NOMO-1 treated with dmso at 0.1 percent for 144 hours (cell line): ENCODE measurements at regions not wholly inside any gene's neighbourhood (a gene's known extent, or its start where the extent isn't known, plus 50 kb on each side); places are given as distances from the start of the nearest gene placed in this dataset.

Source experiments
- DNase-seq: peaks from one replicate; lab custom pipeline; 2025; ENCODE audit not compliant: unreplicated experiment; lab: John Stamatoyannopoulos, UW

DNA sequence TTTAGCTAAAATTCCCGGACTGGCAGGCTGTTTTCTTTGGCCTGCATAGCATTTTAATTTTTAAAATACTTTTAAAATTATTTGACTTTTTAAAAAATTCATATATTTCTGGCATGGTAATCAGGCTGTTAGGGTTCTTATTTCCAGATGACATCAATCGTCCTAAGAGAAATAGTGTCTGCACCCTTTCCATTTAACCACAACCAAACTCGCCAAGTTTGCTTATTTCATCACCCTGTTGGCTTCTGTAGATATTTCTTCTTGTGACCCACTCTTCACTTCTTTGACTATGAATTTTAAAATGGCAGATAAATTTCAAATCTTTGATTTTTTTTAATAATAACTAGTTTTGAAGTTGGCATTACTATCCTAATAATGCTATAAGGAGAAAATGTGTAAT, 675.7 kb upstream of the FTMT start:
- no peak for DNase-seq

DNA sequence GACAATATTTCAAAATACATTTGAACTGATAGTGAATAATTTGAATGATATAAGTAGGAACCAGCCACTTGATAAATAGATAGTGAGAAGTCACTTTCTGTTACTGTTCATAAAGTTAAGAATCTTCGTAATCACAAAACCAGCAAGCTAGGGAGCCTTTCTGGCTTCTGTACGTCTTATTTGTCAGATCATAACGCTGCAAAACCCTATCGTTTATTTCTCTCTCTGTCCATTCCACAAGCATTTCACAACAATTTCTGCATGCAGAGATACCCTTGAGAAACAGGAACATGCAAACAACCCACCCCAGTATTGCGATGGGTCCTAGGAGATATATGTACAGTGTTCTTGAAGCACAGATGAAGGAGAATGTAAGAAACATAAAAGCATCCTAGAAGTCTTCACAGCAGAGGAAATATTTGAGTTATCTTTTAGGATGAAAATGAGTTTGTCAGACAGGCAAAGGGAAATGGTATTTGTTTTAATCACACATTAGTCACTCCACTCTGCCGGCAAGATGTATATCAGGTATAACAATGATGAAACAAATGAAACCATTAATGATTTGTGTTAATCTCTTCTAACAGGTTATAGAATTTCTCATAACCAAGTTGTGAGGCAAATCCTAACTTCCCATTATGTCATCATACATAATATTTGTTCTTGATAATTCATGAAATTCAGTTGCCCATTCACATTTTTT, 668.7 kb upstream of the FTMT start:
- no peak for DNase-seq

GRCh38 chr5:121188849-121189248, 662.8 kb upstream of the FTMT start:
- no peak for DNase-seq

DNA sequence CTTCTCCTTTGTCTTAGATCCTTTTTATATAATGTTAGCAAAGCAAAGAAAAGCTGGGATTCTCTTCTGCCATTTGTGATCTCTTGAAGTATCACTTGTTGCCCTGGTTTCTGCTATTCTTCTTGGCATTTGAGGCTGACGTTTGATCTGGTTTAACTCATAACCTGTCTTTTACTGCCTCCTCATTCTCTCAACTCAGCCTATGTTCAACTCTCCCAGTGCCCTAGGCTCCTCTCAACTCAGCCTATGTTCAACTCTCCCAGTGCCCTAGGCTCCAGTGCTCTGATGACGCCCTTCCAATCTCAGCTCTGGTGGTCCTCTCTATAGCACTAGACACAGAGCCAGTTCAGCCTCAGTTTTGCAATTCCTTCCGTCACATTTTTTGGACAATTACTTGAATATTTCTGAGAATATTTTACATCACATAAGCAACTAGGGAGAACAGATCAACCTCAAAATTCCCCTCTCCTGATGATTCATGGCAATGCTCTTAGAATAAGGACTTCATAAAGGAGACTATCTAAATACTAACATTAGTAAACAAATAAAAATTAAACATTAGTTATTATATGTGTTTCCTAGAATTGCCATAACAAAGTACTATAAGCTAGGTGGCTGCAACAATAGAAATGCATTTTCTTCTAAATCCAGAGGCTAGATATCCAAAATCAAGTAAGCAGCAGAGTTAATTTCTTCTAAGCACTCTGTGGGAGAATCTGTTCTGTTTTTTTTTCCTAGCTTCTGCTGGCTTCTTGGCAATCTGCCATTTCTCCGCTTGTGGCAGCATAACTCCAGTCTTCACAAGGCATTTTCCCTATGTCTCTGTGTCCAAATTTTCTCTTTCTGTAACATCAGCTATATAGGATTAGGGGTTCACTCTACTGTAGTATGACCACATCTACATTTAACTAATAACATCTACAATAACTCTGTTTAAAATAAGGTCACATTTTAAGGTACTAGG, 662.1 kb upstream of the FTMT start:
- no peak for DNase-seq

DNA sequence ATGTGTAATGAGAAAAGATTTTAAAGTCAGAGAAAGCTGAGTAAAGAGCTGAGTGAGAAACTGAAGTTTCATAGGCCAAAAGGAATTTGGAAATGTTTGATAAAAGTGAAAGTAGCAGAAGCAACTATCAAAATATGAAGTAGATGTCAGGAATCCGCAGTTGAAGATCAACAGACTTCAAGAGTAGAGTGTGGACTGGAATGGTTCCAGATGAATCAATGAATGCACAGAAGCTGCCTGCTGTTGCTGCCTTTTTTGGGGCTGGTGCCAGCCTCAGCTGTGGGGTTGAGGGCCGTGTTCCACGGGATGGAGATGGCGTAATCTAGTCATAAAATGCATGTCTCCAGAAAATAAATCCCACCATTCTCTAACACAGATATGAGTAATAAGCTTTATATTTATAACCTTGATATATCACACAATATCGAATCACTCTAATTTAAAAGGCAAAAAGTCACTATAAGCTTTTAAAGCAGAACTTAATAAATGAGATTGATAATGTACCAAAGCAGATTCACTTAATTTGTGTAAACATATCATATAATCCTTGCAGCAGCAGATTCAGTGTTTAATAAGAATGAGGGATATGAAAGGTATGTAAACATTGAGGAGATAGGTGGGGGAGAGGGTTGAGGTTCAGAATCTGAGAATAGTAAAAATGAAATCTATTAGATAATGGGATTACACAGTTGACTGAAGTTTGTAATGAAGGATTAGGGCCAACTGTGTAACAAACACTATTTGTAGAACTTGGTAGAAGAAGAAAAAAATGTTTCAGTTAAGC, 652.3 kb upstream of the FTMT start:
- no peak for DNase-seq

DNA sequence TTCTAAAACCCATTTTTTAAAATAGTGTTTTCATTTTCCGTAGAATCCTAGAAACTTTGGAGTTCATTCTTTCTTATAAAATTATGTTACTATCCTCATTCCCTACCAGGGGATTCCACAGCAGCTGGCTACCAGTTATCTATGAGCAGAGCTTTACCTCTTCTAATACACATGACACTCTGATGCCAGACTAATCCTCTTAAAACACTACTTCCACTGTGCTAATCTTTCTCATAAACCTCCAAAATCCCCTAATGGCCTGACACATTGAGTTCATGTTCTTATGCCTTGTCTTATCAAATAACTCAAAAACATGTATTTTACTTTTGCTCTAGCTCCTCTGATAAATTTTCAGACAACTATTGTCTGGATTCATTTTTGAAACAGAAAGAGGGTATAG, 633.6 kb upstream of the FTMT start:
- no peak for DNase-seq

DNA sequence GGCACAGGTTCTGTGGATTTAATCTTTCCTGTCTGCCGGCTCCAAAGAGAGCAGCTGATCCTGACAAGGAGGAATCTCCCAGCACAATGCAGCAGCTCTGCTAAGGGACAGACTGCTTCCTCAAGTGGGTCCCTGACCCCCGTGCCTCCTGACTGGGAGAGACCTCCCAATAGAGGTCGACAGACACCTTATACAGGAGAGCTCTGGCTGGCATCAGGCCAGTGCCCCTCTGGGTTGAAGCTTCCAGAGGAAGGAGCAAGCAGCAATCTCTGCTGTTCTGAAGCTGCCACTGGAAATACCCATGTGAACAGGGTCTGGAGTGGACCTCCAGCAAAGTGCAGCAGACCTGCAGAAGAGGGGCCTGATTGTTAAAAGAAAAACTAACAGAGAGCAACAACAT, 630.2 kb upstream of the FTMT start:
- no peak for DNase-seq

- no peak for DNase-seq
These were observed 624.9 kb upstream of the FTMT start for GRCh38 chr5:121226765-121227164.

DNA sequence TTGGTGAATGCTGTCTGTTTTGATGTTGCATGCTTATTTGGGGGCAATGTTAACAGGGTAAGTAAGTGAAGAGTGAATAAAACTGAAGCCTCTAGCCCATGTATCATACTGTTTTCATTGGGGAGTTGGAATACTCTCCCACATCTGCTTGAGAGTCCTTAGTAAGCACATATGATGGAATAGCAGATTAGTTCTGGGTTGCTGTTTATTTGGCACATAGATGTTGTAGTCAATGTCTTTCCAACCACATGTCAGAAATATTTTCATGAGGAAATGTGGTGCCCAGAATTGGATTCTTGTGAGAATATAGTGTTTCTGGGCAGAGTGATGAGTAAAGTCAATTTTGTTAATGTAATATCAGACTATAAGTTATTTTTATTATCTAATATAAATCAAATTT, 611.7 kb upstream of the FTMT start:
- DNase-seq, result no peak

- DNase-seq, result no peak
These were observed 604.7 kb upstream of the FTMT start for GRCh38 chr5:121246971-121247370.

GRCh38 chr5:121251954-121252353, 599.7 kb upstream of the FTMT start:
- no peak for DNase-seq

DNA sequence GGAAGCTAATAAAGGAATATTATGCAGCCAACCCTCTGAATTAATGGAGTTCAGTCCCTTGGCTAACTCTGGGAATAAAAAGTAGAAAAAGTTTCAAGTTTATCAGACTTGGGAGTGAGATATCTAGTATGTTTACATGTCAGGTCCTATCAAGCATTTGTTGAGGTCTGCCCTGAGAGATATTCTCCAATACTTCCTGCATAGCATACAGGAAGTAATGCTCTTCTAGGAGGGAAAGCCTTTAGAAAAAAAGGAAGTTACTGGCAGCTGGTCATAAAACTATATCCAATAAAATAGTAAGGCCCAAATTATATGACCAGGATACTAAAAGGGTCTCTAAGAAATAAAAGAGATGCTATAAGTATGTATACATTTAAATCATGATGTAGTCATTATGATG, 594.1 kb upstream of the FTMT start:
- no peak for DNase-seq

DNA sequence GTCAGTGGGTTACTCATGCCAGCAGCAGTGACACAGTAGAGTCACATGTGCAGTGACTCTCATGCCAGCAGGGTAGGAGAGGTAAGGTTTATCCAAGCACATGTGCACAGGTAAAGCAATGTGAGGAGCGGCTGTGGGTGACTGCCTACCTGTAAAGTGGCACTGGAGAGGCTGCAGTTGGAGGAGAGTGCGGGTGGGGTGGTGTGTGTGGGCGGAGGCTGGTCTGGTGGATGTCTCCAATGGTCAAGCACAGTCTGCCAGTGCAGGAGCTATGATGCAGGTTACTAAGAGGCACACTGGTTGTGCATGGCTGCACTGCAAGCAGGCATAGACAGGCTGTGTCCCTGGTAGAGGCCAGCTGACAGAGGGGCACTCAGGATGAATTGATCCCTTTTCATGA, 588.2 kb upstream of the FTMT start:
- DNase-seq, result no peak

DNA sequence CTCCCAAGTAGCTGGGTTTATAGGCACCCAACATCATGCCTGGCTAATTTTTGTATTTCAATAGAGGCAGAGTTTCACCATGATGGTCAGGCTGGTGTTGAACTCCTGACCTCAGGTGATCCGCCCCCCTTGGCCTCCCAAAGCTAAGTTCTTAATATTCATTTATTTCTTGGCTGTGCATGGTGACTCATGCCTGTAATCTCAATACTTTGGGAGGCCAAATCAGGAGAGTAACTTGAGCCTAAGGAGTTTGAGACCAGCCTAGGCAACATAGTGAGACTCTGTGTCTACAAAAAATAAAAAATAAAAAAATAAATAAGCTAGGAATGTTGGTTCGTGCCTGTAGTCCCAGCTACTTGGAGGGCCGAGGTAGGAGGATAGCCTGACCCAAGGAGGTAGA, 587.1 kb upstream of the FTMT start:
- DNase-seq, result no peak

DNA sequence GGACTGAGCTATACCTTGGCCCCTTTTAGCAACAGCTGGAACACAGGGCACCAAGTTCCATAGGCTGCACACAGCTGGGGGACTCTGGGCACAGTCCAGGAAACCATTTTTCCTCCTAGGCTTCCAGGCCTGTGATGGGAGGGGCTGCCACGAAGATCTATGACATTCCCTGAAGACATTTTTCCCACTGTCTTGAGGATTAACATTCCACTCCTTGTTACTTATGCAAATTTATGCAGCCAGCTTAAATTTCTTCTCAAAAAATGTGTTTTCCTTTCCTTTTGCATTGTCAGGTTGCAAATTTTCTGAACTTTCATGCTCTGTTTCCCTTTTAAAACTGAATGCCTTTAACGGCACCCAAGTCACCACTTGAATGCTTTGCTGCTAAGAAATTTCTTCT, 580.1 kb upstream of the FTMT start:
- DNase-seq, result no peak

- peak; percentile 48 for DNase-seq
These were observed 577.7 kb upstream of the FTMT start for GRCh38 chr5:121273833-121274433.

DNA sequence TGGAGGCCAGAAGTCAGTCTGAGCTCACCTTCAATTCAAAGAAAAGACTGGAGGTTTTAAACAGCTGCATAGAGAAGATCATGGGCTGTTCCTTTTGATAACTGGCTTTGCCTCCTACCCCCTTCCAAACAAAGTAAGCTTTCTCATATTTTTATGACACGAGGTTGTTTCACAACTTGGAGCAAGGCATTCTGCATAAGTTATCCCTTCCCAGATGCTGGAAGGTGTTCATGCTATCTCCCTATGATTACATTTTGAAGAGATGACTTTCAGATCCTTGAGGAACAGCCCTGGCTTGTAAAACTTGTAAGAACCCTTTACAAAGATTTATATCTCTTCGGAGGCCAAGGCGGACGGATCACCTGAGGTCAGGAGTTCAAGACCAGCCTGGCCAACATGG, 571.9 kb upstream of the FTMT start:
- DNase-seq, result no peak

- no peak for DNase-seq
These were observed 565.7 kb upstream of the FTMT start for GRCh38 chr5:121285801-121286521.

- peak; percentile 54 for DNase-seq
These were observed 562.9 kb upstream of the FTMT start for GRCh38 chr5:121288781-121289180.

DNA sequence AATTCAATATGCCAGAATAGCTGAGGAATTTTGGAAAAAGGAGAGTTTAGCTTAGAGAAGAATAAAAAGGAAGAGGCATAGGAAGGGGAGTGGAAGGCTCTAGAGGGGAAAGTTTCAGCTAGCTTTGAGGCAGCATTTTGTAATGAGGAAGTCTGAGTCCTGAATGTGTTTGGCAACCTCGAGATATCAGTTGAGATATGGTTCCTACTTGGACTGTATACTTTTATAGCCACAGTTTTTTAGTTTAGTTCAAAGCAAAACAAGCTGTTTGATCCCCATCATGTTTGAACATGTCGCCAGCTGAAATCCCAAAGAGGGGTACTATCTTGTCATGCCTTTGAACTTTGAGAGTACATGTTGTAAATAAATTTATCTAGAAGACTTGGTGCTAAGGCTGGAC, 559.0 kb upstream of the FTMT start:
- DNase-seq, result no peak

DNA sequence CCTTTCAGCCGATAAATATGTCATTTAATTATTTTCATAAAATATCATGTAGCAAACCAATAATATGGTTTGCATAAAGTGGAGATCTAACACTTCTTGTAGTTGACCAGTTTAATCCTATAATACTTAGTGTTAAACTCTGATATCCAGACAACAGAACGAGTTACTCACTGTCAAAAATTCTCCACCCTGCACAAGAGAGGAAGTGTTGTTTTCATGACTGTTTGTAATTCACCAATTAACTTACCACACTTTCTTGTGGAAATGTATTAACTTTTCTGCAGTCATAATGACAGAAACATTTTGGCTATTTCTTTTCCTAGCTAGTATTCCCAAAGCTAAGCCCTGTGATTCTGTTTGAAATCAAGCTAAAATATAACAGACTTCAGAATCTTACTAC, 555.3 kb upstream of the FTMT start:
- no peak for DNase-seq
